ENCODE measurements at regions not wholly inside any gene's neighbourhood (a gene's known extent, or its start where the extent isn't known, plus 50 kb on each side); places are given as distances from the start of the nearest gene placed in this dataset.
"Not testable (repeated sequence)": the region's sequence is repeated elsewhere in the genome, so short reads cannot be mapped to it uniquely, and the experiment has no call there.

DNA sequence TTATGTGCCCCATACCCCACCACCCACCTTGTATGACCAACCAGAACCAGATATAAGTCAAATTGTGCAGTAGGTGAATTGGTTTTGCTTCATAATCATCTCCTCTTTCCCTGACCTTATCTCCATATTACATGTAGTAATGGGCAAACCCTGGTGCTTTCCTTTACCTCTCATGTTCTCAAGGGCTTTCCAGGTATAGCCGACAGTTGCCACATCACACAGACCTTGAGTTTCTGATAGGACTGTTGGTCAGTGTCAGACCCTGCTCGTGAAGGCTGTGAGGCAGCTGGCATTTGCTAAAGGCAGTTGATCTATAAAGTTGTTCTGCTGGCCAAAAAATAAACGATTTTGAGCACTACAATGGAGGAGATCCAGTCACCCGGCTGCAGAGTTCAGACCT, 145.9 kb downstream of the ALX1 start:
- DNase-seq (ENCODE audit: low read depth), result no peak

DNA sequence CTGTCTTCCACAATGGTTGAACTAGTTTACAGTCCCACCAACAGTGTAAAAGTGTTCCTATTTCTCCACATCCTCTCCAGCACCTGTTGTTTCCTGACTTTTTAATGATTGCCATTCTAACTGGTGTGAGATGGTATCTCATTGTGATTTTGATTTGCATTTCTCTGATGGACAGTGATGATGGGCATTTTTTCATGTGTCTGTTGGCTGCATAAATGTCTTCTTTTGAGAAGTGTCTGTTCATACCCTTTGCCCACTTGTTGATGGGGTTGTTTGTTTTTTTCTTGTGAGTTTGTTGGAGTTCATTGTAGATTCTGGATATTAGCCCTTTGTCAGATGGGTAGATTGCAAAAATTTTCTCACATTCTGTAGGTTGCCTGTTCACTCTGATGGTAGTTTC, 153.1 kb downstream of the ALX1 start:
- not testable (repeated sequence) for DNase-seq (ENCODE audit: low read depth)

DNA sequence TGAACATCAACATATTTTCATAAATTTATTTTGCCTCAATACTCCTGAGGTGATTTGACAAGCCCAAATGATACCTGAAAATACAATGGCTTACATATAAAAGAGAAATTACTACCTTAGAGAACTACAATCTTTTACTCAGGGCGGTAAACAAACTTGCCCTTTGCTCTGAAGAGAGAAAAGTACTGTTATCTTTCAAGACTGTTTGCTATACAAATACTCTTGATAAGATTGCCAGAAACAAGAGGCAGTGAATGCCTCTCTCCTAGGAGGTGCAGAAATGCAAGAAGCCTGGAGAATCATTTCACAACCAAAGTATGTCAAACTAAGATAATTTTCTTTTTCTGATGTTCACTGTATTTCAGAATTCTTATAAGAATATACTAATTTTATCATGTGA, 160.3 kb downstream of the ALX1 start:
- DNase-seq (ENCODE audit: low read depth), result peak; percentile 8

DNA sequence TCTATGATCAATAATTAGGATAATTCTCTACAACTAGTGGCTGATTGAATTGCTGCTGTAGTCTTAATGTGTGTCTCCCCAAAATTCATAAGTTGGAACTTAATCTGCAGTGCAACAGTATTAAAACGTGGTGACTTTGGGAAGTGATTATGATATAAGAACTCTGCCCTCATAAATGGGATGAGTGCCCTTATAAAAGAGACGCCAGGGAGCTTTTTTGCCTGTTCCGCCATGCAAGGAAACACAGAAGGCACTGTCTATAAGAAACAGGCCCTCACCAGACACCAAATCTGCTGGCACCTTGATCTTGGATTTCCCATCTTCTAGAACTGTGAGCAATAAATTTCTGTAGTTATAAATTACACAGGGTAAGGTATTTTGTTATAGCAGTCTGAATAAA, 161.0 kb downstream of the ALX1 start:
- no peak for DNase-seq (ENCODE audit: low read depth)

DNA sequence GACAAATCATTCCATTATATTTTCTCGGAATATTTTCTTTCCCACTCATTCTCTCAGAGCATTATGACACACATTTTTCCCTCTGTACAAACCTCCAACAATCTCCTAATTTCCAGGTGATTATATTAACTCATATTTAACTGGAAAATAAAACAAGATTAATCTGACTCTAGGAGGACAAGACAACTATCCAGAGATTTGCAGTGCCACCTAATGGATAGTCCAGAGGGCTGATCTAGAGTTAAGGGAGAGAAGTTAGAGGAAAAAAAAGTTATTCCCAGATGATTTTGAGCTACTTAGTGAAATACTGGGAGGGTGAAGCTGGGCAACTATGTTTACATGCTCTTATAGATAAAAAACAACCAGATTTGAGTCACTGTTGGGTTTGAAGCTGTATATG, 161.7 kb downstream of the ALX1 start:
- peak; percentile 9 for DNase-seq (ENCODE audit: low read depth)

DNA sequence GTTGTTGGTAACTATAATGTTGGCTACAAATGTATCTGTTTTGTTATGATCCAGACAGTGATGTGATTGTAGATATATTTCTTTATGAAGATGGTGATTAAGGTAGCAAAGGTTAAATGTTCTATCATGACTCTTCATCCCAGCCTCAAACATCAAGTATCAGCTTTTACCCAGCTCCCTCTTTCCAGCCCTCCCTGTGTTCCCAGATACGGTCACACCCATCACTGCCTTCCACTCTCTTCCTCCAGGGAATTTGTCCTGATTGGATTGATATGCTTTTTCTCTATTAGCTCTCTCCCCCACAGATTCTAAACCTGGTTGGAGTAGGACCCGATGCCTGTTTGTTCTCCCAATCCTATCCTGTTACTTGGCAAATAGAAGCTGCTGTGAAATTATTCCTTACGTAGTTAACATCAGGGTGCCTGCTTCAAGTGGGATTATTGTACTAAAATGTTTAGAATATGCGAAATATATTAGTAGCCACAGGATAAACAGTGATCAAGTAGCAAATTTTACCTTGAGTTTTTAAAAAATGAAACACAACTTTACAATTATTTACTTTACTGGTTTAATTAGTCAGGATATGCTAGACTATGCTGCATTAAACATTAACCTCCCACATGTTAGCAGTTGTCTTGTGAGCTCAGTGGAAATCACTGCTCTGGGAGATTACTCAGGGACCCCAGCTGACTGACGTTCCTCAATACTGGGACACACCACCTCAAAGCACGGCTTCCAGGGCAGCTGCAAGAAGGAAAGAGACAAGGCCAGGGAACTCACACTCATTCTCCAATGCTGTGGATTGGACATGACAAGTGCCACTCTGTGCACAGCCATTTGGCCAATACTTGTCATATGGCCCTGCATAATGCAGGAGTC, 165.3 kb downstream of the ALX1 start:
- no peak for DNase-seq (ENCODE audit: low read depth)

DNA sequence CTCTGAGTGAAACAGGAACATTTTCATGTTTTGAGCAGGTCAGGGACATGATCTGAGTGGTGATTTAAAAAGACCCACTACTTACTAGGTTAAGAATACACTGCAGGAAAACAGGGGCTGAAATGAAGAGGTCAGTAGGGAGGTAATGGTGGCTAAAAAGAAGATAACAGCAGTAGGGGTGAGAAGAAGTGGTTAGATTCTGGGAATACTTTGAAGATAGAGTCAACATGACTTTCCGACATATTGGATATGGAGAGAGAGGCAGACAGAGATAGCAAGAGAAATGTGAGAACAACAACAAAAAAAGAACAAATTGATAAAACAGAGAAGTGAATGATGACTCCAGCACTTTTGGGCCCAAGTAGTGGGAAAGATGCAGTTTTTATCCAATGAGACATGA, 168.0 kb downstream of the ALX1 start:
- DNase-seq (ENCODE audit: low read depth), result no peak

DNA sequence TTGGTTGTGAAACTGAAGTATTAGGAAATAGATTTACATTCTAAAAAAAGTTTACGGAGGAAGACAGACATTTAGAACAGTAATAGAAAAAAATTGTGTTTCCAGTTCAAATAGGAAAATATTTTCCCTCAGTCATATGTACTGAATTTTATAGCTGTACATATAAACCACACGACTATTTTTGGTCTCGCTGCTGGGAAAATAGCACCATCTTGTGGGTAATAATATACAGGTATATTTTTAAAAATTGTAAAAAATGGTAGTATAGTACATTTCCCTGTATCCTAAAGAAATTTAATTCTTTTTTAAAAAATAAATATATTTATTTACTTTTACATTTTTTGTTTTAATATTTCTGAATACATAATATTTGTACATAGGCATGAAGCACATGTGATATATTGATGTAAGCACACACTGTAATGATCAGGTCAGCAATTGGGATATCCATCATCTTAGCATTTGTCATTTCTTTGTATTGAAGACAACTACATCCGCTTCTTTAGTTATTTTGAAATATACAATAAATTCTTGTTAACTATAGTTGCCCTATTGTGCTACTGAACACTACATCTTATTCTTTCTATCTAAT, 168.6 kb downstream of the ALX1 start:
- no peak for DNase-seq (ENCODE audit: low read depth)

DNA sequence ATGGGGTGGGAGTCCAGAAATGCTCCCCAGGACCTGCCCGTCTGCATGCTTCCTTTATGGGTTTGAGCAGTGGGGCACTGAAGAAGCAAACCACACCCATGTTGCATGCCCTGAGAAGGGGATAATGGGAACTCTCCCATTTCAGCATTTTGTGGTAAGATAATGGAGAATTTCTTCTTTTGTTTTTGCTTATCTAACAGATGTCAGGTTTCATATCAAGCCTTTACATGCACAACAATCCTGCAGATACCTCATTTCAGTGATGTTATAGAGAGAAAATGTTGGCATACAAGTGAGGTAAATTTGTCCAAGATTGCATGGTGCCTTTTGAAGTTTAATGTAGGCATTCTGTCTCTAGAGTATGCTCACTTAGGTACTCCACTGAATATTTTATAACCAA, 177.0 kb downstream of the ALX1 start:
- DNase-seq (ENCODE audit: low read depth), result no peak

DNA sequence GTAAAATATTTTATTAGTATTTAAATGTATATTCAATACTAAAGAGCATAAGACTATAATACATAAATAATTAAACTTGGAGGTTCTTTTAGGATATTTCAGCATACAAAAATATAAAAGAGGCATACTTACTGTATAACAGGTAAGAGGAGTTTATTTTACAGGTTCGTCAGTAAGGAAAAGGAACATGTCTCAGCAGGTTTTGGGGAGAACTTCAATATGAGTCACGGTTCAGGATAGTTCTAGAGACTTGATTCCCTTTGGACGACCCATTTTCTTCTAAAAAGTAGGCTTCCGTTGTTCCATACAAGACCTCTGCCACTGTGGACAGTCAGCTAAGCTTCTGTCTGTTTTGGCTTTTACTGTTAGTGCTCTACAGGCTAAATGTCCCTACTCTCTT, 181.1 kb downstream of the ALX1 start:
- DNase-seq (ENCODE audit: low read depth), result no peak

DNA sequence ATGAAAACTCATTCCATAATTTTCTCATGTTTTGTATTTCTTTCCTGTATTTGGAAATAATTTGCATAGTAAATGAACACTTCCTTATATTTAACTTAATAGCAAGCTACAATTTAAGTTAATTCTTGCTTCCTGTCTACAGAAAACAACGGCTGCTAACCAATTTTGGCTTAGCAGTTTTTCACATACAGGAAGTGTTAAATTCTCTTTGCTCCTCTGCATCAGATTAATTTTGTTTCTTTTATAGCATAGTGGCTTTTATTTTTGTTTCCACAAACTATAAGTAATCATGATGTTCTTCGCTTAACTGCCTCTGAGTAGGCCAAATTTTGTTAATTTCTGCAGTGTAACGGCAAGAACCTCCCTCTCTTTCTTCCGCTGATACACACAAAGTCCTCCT, 182.9 kb downstream of the ALX1 start:
- no peak for DNase-seq (ENCODE audit: low read depth)

DNA sequence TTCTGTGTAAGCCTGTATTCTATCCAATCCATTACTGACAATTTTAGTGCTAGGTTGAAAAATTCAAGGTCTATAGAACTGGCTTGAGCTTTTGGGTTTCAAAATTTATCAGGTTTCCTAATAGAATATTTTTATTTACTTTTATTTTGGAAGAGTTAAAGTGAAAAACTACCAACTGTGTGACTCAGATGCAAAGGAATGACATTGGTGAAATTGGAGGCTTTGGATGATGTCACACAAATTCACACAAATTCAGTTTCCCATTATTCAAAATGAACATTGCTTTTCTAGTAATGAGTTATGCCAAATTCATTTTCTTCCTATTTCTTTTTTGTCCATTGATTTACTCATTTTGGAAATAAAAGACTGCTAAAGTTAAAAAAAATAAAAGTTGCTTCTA, 186.9 kb downstream of the ALX1 start:
- no peak for DNase-seq (ENCODE audit: low read depth)

DNA sequence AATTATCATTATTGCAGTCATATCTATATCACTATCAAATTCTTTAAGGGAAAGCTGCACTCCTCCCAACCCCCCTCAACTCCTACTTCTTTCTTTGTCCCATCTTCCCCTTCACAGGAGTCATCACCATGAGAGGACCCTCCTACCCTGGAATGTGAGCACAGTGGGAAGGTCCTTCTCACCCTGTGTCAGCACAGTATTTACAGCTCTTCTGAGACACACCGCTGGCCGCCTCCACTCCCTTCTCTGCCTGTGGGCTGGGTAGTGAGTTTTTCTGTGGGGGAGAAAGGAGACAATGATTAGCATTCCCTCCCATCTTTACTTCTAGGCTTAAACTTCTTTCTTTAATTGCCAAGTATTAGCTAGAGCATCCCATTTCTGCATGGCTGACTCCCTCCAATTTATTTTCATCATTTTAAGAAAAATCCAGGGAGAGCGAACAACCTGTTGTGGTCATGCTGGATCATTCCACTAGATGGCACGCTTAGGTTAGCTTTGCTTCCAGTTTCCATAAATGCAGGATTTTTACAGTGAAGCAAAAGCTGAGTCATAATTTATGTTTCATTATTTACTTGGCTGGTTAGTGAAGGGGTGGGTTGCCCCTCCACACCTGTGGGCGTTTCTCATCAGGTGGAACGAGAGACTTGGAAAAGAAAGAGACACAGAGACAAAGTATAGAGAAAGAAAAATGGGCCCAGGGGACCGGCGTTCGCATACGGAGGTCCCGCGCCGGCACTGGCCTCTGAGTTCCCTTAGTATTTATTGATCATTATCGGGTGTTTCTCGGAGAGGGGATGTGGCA, 188.5 kb downstream of the ALX1 start:
- peak; percentile 73 for DNase-seq (ENCODE audit: low read depth)

DNA sequence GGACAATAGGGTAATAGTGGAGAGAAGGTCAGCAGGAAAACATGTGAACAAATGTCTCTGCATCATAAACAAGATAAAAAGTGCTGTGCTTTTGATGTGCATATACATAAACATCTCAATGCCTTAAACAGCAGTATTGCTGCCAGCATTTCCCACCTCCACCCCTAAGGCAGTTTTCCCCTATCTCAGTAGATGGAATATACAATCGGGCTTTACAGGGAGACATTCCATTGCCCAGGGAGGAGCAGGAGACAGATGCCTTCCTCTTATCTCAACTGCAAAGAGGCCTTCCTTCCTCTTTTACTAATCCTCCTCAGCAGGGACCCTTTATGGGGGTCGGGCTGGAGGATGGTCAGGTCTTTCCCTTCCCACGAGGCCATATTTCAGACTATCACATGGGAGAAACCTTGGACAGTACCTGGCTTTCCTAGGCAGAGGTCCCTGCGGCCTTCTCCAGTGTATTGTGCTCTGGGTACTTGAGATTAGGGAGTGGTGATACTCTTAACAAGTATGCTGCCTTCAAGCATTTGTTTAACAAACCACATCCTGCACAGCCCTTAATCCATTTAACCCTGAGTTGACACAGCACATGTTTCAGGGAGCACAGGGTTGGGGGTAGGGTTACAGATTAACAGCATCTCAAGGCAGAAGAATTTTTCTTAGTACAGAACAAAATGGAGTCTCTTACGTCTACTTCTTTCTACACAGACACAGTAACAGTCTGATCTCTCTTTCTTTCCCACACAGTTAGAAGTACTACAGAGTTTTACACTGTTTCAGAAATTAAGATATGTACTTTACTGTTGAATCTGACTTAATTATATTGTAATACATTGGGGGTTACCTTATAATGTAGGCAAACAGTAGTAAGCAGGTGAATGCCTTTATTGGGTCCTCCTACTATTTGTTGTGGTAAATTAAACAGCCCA, 189.4 kb downstream of the ALX1 start:
- DNase-seq (ENCODE audit: low read depth), result peak; percentile 73

DNA sequence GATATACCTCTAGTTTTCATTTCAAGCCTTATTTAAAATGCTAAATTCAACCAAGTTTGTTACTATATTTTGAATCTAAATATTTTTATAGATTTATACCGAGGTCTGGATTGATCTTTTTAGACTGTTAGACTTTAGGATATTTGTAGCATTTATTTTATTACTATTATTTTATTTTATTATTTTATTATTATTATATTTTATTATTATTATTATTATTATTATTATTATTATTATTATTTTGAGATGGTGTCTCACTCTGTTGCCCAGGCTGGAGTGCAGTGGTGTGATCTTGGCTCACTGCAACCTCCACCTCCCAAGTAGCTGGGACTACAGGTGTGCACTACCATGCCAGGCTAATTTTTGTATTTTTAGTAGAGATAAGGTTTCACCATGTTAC, 195.3 kb downstream of the ALX1 start:
- not testable (repeated sequence) for DNase-seq (ENCODE audit: low read depth)

DNA sequence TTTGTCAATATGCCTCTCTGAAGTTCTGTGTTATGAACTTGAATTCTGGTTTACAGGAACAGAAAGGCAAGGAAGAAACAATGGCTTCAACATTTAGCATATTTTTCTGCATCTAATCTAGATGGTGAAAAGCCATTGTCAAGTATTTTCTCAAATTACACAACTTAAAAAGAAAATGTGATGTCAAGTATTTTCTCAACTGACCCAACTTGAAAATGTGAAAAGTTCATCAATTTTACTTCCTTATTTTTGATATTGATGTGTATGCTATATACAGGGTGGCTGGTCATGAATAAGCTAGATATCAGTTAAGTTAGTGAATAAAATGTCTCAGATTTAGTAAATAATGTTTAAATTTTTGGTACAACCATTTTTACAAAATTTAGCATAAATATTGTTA, 196.7 kb downstream of the ALX1 start:
- no peak for DNase-seq (ENCODE audit: low read depth)

DNA sequence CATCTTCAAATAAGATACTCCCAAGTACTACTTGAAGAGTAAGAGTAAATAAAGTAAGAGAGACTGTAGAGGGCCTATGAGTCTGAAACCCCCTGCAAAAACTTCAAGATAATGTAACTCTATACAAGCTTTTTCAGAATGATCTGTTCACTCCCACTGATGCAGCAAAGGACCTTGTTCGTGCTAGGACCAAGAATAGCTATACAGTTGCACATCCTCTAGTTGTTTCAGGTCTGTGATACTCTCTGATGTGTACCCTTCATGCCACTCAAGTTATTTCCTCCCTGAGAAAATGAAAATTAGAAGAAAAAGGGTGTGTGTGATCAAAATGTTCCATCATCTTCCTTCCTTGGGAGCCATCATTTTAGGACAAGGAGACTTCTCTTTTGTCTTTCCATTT, 204.4 kb downstream of the ALX1 start:
- DNase-seq (ENCODE audit: low read depth), result no peak

DNA sequence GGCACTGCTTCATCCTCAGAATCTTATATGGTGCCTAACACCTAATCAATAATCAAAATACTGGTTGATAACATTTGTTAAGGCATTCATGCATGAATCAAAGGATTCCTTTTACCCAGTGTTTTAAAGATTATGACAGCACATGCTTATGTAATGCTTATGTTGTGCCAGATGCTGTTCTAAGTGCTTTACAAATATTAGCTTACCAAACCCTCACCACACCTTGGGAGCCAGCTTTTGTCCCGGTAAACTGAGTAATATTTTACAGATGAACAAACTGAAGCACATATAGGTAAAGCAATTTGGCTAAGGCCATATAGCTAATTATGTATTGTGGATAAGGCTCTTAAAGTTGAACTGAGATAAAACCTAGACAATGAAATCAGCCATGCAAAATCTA, 209.2 kb downstream of the ALX1 start:
- DNase-seq (ENCODE audit: low read depth), result no peak

DNA sequence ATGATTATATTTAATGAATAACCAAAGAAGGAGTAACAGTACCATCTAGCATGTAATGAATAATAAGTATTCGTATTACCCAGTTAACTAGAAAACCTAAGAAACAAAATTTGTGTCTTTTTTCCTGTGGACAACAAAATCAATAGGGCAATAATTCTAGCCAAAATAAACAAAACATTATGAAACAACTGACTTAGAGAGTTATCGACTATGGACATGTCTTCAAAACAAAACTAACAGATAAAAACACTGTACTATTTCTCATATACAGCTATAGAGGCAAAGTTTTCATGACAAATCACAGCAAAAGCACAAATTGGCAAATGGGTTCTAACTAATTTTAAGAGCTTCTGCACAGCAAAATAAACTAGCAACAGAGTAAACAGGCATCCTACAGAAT, 224.1 kb downstream of the ALX1 start:
- no peak for DNase-seq (ENCODE audit: low read depth)

DNA sequence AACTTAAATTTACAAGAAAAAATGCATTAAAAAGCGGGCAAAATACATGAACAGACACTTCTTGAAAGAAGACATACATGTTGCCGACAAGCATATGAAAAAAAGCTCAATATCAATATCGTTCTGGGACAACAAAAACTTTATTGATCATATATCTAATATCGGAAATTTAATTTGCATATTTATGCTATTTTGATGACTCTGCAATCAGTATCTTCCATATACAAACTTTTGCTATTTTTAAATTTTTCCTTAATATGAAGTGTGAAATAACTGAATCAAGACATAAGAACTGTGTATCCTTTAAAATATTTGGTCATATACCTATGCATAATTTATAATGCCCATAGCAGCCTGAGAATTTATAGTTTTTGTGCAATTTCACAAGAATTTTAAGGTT, 224.6 kb downstream of the ALX1 start:
- DNase-seq (ENCODE audit: low read depth), result no peak

DNA sequence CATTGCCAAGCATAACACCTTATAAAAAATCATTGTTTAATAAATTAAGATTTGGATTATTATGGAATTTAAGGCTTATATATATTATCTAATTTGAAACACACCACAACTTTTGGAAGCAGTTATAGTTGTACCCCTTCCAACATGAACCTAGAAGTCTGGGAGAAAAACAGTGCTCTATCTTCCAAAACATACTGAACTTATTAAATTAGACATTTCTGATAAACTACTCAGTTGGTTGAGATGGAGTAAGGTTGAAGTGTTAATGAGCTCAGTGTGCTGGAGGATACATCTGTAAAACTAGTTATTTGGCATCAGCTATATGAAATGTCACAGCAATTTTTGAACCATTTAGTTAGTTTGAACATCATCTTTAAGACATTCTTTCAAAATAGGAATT, 227.4 kb downstream of the ALX1 start:
- no peak for DNase-seq (ENCODE audit: low read depth)

Data from amniotic epithelial cell (primary cell).